Fibroblast of mammary gland (primary cell): ENCODE measurements at regions not wholly inside any gene's neighbourhood (a gene's known extent, or its start where the extent isn't known, plus 50 kb on each side); places are given as distances from the start of the nearest gene placed in this dataset.

Experiments used
- DNase-seq: peaks from one replicate; pipeline ENCODE4 v3.0.0-alpha.2; 2010; ENCODE audit warnings: low read depth
- H3K4me3 ChIP-seq: 2 replicates; pipeline ENCODE4 v1.5.1; 2011; ENCODE audit warnings: low read depth, mild to moderate bottlenecking, low read length, moderate library complexity; ENCODE audit not compliant: control insufficient read depth
- CTCF ChIP-seq: conservative IDR thresholded peaks from 2 replicates; pipeline ENCODE4 v1.5.1; 2011; ENCODE audit warnings: low read depth, low read length, inconsistent platforms; ENCODE audit not compliant: control insufficient read depth, insufficient read depth

DNA sequence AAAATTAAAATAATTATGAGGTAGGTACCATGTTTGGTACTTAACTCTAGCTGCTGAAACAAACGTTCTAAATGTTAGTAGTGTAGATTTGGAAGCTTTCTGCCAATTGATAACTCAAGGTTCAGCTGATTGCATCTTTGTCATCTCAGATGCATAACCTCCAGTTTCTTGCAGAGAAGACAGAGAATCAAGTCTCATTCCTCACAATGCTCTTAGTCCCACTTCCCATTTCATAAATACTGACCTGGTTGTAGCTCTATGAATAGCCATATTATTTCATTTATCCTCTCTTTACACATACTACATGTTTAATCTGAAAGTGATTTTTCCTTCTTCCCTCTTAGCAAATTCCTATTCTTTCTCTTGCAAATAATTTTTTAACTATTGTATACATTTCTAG lies 178.5 kb upstream of the SETBP1 start:
- no peak for TF ChIP-seq CTCF
- no peak overlapping the region for H3K4me3 ChIP-seq
- DNase-seq, result no peak

DNA sequence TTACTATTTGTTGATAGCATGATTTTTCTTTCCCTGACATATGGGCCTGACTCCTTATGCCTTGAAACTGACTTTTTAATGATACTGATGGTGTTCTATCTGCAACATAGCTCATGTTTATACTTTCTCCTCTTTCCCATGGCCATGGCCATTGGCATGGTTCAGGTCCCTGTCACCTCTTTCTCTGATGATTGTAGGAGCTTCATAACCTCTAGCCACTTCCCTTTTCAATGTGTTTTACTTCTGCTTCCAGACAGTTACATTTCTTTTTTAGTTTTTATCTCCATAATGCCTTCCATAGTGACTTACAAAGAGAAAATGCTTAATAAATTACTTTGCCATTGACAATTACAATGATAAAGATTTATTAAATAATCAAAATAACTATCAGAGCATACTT lies 177.9 kb upstream of the SETBP1 start:
- H3K4me3 ChIP-seq, result no peak overlapping the region
- no peak for TF ChIP-seq CTCF
- DNase-seq, result no peak

DNA sequence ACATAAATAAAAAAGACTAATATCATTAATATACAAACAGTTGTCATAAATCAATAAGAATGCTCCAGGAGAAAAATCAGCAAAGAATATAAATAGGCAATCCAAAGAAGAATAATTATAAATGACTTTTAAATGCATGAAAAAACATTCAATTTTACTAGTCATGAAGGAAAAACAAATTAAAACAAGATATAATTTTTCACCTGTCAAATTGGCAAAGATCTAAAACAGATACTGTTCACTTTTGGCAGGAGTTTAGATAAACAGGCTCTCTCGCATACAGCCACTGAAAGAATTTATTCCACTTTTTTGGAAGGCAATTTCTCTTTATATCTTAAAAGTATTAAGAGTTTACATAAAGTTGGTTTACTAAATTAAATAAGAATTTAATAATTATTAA lies 176.8 kb upstream of the SETBP1 start:
- no peak overlapping the region for H3K4me3 ChIP-seq
- TF ChIP-seq CTCF, result no peak
- DNase-seq, result no peak

DNA sequence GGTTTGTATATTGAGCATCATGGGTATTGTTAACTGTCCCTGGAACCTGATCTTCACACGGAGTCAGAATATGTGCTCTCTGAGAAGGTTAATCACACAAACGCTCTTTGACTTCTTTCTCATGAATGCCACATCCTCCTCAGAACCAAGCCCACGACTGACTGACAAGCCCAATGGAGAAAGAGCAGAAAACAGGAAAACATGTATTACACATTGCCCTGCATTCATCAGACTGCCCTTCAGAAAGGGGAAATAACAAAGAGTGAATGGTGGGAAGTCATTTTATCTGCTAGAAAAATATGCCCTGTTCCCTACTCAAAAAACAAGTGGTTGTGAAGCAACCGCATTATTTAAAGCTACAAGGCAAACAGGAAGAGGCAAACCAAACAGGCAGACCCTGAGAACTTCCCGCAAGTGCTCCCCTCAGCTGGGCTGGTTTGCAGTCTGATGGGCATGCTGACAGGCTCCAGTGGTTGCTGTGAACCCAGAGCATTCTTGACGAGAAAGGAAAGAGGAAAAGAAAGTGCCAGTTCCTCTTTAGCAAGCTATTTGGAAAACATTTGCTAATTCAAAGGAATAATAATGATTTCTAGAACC lies 172.9 kb upstream of the SETBP1 start:
- H3K4me3 ChIP-seq, result no peak overlapping the region
- no peak for TF ChIP-seq CTCF
- DNase-seq, result no peak

DNA sequence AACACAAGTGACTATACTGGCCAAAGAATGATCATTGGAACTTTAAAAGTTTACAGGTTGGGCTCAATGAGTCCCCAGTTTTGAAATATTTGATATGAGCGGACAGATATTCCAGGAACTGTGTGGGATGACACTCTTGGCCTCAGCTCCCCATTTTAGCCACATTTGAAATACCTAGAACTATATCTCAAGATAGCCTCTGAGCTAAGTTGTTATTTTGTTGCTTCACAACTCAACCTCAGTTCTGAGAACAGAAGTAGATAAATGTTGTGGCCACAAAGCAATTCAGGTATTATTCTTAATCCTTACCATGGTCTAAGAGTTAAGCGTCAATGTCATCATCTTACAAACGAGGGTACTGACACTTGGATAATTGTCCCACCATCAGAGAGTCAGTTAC lies 172.2 kb upstream of the SETBP1 start:
- no peak overlapping the region for H3K4me3 ChIP-seq
- no peak for TF ChIP-seq CTCF
- no peak for DNase-seq

DNA sequence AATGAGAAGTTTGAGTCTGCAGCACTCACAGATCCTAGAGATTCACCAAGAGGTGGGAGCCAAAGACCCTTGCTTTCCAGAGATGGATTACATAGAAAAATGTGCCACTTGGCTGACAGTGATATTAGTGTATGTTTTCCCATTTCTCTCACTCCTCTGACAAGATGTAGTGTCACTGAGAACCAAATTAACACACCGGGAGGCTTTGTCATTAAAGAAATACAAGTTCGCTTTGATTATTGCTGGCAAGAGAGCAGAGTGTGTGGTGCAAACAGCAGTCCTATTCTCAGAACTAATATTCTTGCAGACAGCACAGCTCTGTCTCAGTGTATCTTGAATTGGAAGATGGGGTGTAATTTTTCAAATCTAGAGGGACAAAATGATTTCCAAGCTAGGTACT lies 171.6 kb upstream of the SETBP1 start:
- TF ChIP-seq CTCF, result no peak
- no peak for DNase-seq
- no peak overlapping the region for H3K4me3 ChIP-seq

DNA sequence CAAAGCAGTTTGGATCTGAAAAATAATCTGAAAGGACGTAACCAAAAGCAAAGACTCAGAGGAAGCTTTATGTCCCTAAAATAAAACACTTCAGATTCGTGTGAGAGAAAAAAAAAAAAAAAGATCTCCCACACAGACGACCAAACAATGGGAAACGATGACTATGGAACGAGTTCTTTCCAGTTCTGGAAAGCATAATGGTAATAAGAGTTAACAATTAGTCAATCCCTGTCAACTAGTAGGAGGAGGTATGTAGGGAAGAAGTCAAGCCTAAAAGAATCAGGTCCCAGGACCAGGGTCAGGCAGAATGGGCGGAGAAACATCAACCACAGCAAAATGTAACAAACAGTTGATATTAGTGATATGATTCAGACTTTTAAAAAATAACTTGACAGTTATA lies 170.3 kb upstream of the SETBP1 start:
- no peak overlapping the region for H3K4me3 ChIP-seq
- peak; percentile 43 for DNase-seq
- TF ChIP-seq CTCF, result no peak
